ENCODE measurements at regions not wholly inside any gene's neighbourhood (a gene's known extent, or its start where the extent isn't known, plus 50 kb on each side); places are given as distances from the start of the nearest gene placed in this dataset.

GRCh38 chr13:53126841-53127245 is 98.2 kb downstream of the OLFM4 start:
- POLR2A ChIA-PET, result no interaction called here
- H3K27ac Mint-ChIP-seq (ENCODE audit: low read depth, unreplicated experiment), result no peak overlapping the region
- no peak for TF ChIP-seq CTCF (IDR thresholded peaks at IDR 0.05; ENCODE audit: unreplicated experiment)
- no peaks in the 10 kb centered on the region for H3K9me3 Mint-ChIP-seq (ENCODE audit: unreplicated experiment)
- no TSS peak for BruUV-seq (replicated peaks)
- H3K4me1 Mint-ChIP-seq (ENCODE audit: insufficient read depth, unreplicated experiment), result no peaks in the 10 kb centered on the region
- H3K4me3 Mint-ChIP-seq (ENCODE audit: unreplicated experiment), result no peak overlapping the region
- no peaks in the 10 kb centered on the region for H3K36me3 Mint-ChIP-seq (ENCODE audit: insufficient read depth, unreplicated experiment)
- CTCF ChIA-PET, result interaction anchor here (0.6 to 0.7 kb wide), 2 partner anchors 8 to 54 kb away, joined by 3 to 4 read pairs; no protein-coding TSS in a partner anchor
- no peak for DNase-seq (ENCODE audit: unreplicated experiment)
- peaks cover 37% of the 10 kb centered on the region for H3K27me3 Mint-ChIP-seq (ENCODE audit: insufficient read depth, unreplicated experiment)
- intact Hi-C loops (cut with micrococcal nuclease), result no loop called here

GRCh38 chr13:53127373-53127772 is 98.8 kb downstream of the OLFM4 start:
- no peaks in the 10 kb centered on the region for H3K36me3 Mint-ChIP-seq (ENCODE audit: insufficient read depth, unreplicated experiment)
- intact Hi-C loops (cut with micrococcal nuclease), result no loop called here
- H3K27me3 Mint-ChIP-seq (ENCODE audit: insufficient read depth, unreplicated experiment), result peaks cover 43% of the 10 kb centered on the region
- TF ChIP-seq CTCF (IDR thresholded peaks at IDR 0.05; ENCODE audit: unreplicated experiment), result no peak
- H3K4me1 Mint-ChIP-seq (ENCODE audit: insufficient read depth, unreplicated experiment), result no peaks in the 10 kb centered on the region
- no peaks in the 10 kb centered on the region for H3K9me3 Mint-ChIP-seq (ENCODE audit: unreplicated experiment)
- no peak for DNase-seq (ENCODE audit: unreplicated experiment)
- ChIA-PET CTCF (interaction anchor here (0.7 kb wide), 1 partner anchor 54 kb away, joined by 4 read pairs; no protein-coding TSS in a partner anchor), POLR2A (no interaction called here)
- BruUV-seq (replicated peaks), result no TSS peak
- H3K4me3 Mint-ChIP-seq (ENCODE audit: unreplicated experiment), result no peak overlapping the region
- H3K27ac Mint-ChIP-seq (ENCODE audit: low read depth, unreplicated experiment), result no peak overlapping the region

GRCh38 chr13:53129864-53130393 is 101.3 kb downstream of the OLFM4 start:
- H3K27ac Mint-ChIP-seq (ENCODE audit: low read depth, unreplicated experiment), result no peak overlapping the region
- no peak for DNase-seq (ENCODE audit: unreplicated experiment)
- no peaks in the 10 kb centered on the region for H3K4me1 Mint-ChIP-seq (ENCODE audit: insufficient read depth, unreplicated experiment)
- TF ChIP-seq CTCF (IDR thresholded peaks at IDR 0.05; ENCODE audit: unreplicated experiment), result no peak
- H3K4me3 Mint-ChIP-seq (ENCODE audit: unreplicated experiment), result no peak overlapping the region
- no peaks in the 10 kb centered on the region for H3K9me3 Mint-ChIP-seq (ENCODE audit: unreplicated experiment)
- CTCF ChIA-PET, result no interaction called here
- BruUV-seq (replicated peaks), result no TSS peak
- H3K36me3 Mint-ChIP-seq (ENCODE audit: insufficient read depth, unreplicated experiment), result no peaks in the 10 kb centered on the region
- intact Hi-C loops (cut with micrococcal nuclease), result no loop called here
- peaks cover 53% of the 10 kb centered on the region for H3K27me3 Mint-ChIP-seq (ENCODE audit: insufficient read depth, unreplicated experiment)
- POLR2A ChIA-PET, result no interaction called here

GRCh38 chr13:53131361-53131760 is 102.7 kb downstream of the OLFM4 start:
- DNase-seq (ENCODE audit: unreplicated experiment), result no peak
- no peaks in the 10 kb centered on the region for H3K9me3 Mint-ChIP-seq (ENCODE audit: unreplicated experiment)
- H3K4me1 Mint-ChIP-seq (ENCODE audit: insufficient read depth, unreplicated experiment), result no peaks in the 10 kb centered on the region
- H3K4me3 Mint-ChIP-seq (ENCODE audit: unreplicated experiment), result no peak overlapping the region
- H3K27me3 Mint-ChIP-seq (ENCODE audit: insufficient read depth, unreplicated experiment), result peaks cover 53% of the 10 kb centered on the region
- ChIA-PET POLR2A (no interaction called here), CTCF (interaction anchor here (1.3 kb wide), 1 partner anchor 164 kb away, joined by 4 read pairs; no protein-coding TSS in a partner anchor)
- no peak for TF ChIP-seq CTCF (IDR thresholded peaks at IDR 0.05; ENCODE audit: unreplicated experiment)
- no peak overlapping the region for H3K27ac Mint-ChIP-seq (ENCODE audit: low read depth, unreplicated experiment)
- H3K36me3 Mint-ChIP-seq (ENCODE audit: insufficient read depth, unreplicated experiment), result no peaks in the 10 kb centered on the region
- intact Hi-C loops (cut with micrococcal nuclease), result no loop called here
- no TSS peak for BruUV-seq (replicated peaks)

All from MCF 10A (cell line).